Breast epithelium (tissue), 4 donors: ENCODE measurements at regions not wholly inside any gene's neighbourhood (a gene's known extent, or its start where the extent isn't known, plus 50 kb on each side); places are given as distances from the start of the nearest gene placed in this dataset.

Experiments used
- DNase-seq, 2 donors: peaks; one replicate each; pipeline ENCODE4 v3.0.0-alpha.2; 2019; ENCODE audit warnings: low spot score in 2 of 2
- H3K27ac ChIP-seq, 2 donors: fragments of 200-600 bp; sonication (generic) in 1 of 2; one replicate each; pipeline ENCODE4 v1.5.1; 2016 to 2019; ENCODE audit warnings: mild to moderate bottlenecking in 1 of 2
- H3K27me3 ChIP-seq, 2 donors: fragments of 200-600 bp; sonication (generic) in 1 of 2; one replicate each; pipeline versions ENCODE4 v1.5.1 to v1.6.0; 2017 to 2019; ENCODE audit warnings: control low read depth in 1 of 2, mild to moderate bottlenecking in 1 of 2
- H3K36me3 ChIP-seq: fragments of 200-600 bp; one replicate; pipeline ENCODE4 v1.5.1; 2019
- H3K4me1 ChIP-seq, 2 donors: fragments of 200-600 bp; sonication (generic); one replicate each; pipeline ENCODE4 v1.5.1; 2016 to 2019; ENCODE audit warnings: control low read depth in 1 of 2
- H3K4me3 ChIP-seq, 3 donors: fragments of 200-600 bp; sonication (generic); 1 replicate in 2 of 3; 2 replicates in 1 of 3; pipeline ENCODE4 v1.5.1; 2016 to 2019; ENCODE audit warnings: mild to moderate bottlenecking in 3 of 3, moderate library complexity in 2 of 3
- H3K9me3 ChIP-seq, 2 donors: fragments of 200-600 bp; sonication (generic) in 1 of 2; one replicate each; pipeline ENCODE4 v1.5.1; 2016 to 2019; ENCODE audit warnings: control low read depth in 1 of 2
- POLR2A ChIP-seq: fragments of 450-650 bp; IDR thresholded peaks from one replicate; pipeline ENCODE4 v1.6.1; 2016; ENCODE audit warnings: antibody characterized with exemption, mild to moderate bottlenecking, moderate library complexity
- POLR2AphosphoS5 ChIP-seq, 3 donors: sonication (generic); formaldehyde crosslinking; IDR thresholded peaks; one replicate each; pipeline ENCODE4 v1.6.1; 2017; ENCODE audit warnings: antibody characterized with exemption in 3 of 3
- intact Hi-C: fragments of 100-400 bp; cut with DNase I; formaldehyde crosslinking; loops from one replicate; pipeline ENCODE4 v1.15.1; 2023; ENCODE audit warnings: low total_unique reads
- TF ChIP-seq, protein P1 (sequence below), 3 donors: fragments of 450-650 bp; IDR thresholded peaks; one replicate each; pipeline ENCODE4 v1.5.1; 2016 to 2017; ENCODE audit warnings: antibody characterized with exemption in 3 of 3, mild to moderate bottlenecking in 3 of 3, moderate library complexity in 3 of 3

DNA sequence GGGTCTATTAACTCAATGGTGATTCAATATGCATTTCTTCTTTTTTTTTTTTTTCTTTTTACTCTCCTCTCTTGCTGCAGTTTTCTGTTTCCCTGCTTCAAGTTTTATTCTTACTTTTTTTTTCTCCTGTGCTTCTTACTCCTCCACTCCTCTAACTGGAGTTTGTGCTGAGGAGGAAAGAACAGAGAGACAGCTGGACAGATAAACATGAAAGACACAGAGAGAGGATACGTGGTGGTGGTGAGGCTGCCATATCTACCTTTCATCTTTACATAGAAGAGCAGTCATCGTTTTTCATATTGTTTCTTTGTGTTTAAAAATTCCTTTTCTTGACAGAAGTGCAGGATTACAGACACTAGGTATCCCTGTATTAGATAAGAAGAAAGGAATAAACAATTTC is 262.8 kb downstream of the OTOL1 start:
- Histone ChIP-seq H3K36me3 (no peaks in the 10 kb centered on the region), H3K4me1 (no peaks in the 10 kb centered on the region), H3K4me3 (no peak overlapping the region), H3K9me3 (no peaks in the 10 kb centered on the region), H3K27me3 (no peaks in the 10 kb centered on the region), H3K27ac (no peak overlapping the region)
- TF ChIP-seq POLR2AphosphoS5 (IDR thresholded peaks at IDR 0.05) (no peak), POLR2A (no peak)
- DNase-seq, result no peak
- intact Hi-C loops, result no loop called here

DNA sequence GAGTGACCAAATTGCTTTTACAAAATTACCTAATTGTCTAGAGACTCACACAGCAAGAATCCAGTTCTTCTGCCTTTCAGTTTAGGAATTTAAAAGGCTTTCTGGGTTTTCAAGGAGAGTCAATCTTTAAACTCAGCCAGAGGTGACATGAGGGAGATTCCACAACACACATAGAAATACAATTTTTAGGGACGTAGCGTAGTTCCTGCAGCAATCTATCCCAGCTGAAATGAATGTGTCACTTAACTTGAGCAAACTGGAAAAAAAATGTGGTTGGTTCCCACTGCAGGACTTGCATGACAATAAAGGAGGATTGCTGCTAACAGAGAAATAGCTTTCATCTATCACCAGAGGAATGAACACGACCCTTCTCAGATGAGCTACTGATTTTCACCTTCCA is 269.7 kb downstream of the OTOL1 start:
- DNase-seq, result no peak
- Histone ChIP-seq H3K4me1 (no peaks in the 10 kb centered on the region), H3K36me3 (no peaks in the 10 kb centered on the region), H3K27me3 (no peaks in the 10 kb centered on the region), H3K27ac (no peak overlapping the region), H3K9me3 (no peaks in the 10 kb centered on the region), H3K4me3 (no peak overlapping the region)
- intact Hi-C loops, result no loop called here
- TF ChIP-seq POLR2AphosphoS5 (IDR thresholded peaks at IDR 0.05) (no peak), POLR2A (no peak)
- TF ChIP-seq, protein P1, sequence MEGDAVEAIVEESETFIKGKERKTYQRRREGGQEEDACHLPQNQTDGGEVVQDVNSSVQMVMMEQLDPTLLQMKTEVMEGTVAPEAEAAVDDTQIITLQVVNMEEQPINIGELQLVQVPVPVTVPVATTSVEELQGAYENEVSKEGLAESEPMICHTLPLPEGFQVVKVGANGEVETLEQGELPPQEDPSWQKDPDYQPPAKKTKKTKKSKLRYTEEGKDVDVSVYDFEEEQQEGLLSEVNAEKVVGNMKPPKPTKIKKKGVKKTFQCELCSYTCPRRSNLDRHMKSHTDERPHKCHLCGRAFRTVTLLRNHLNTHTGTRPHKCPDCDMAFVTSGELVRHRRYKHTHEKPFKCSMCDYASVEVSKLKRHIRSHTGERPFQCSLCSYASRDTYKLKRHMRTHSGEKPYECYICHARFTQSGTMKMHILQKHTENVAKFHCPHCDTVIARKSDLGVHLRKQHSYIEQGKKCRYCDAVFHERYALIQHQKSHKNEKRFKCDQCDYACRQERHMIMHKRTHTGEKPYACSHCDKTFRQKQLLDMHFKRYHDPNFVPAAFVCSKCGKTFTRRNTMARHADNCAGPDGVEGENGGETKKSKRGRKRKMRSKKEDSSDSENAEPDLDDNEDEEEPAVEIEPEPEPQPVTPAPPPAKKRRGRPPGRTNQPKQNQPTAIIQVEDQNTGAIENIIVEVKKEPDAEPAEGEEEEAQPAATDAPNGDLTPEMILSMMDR (IDR thresholded peaks at IDR 0.05), result no peak

DNA sequence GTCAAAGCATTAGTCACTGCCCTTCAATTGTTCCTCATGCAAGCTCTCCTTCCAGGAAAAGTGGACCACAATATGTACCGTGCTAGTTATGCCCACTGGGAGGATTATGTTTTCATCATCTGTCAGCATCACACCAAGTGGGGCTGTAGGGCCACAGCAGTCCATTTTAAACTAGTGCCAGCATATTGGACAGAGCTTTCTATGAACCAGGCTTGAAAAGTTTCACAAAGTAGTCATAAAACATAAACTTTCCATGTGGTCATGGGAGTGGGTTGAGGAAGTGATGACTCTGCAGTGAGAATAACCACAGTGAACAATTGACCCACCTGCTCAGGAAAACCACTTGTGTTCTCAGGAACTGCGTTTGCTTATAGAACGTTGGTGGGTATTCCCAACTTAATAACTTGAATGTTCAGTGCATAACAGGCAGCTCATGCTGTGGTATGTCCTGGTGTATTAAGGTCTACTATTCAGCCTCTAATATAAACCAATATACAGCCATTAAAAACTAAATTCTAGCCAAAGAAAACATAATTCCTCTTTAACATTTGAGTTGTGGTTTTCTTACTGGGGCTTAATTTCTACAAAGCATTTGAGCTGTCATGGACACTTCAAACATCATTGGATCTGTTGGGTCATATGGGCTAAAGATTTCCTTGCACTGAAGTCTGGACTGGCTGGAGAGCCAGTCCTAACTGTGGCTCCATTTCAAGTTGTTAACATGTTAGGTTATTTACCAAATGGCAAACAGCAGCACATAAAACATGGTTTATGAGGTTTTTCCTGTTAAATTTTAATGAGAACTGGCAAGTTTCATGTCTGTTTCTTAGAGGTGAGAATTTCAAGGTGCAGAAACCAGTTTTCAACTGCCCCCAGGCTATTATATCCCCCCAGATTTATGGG is 274.1 kb downstream of the OTOL1 start:
- intact Hi-C loops, result no loop called here
- no peaks in the 10 kb centered on the region for H3K4me1 ChIP-seq
- no peak for DNase-seq
- no peaks in the 10 kb centered on the region for H3K27me3 ChIP-seq
- H3K27ac ChIP-seq, result no peak overlapping the region
- no peak overlapping the region for H3K4me3 ChIP-seq
- TF ChIP-seq POLR2A (no peak), POLR2AphosphoS5 (IDR thresholded peaks at IDR 0.05) (no peak)
- TF ChIP-seq, protein P1 (IDR thresholded peaks at IDR 0.05), result no peak
- no peaks in the 10 kb centered on the region for H3K36me3 ChIP-seq
- H3K9me3 ChIP-seq, result no peaks in the 10 kb centered on the region

DNA sequence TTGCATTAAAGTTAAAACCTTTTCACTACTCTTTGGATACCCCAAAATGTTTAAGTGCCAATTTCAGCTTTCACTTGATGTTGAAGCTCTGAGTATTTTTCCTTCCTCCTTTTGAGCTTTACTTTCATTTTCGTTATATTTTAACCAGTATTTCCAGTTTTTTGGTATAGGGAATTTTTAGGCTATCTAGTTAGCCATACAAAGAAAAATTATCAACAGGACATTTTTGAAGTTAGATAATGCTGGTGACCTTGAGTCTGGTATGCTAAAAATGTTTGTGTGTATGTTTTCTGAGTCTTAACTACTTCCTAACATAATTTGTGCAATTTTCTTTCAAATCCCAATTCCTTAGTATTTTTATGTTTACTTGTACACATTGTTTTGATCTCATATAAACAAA is 284.8 kb downstream of the OTOL1 start:
- H3K36me3 ChIP-seq, result no peaks in the 10 kb centered on the region
- no peak overlapping the region for H3K27ac ChIP-seq
- intact Hi-C loops, result no loop called here

DNA sequence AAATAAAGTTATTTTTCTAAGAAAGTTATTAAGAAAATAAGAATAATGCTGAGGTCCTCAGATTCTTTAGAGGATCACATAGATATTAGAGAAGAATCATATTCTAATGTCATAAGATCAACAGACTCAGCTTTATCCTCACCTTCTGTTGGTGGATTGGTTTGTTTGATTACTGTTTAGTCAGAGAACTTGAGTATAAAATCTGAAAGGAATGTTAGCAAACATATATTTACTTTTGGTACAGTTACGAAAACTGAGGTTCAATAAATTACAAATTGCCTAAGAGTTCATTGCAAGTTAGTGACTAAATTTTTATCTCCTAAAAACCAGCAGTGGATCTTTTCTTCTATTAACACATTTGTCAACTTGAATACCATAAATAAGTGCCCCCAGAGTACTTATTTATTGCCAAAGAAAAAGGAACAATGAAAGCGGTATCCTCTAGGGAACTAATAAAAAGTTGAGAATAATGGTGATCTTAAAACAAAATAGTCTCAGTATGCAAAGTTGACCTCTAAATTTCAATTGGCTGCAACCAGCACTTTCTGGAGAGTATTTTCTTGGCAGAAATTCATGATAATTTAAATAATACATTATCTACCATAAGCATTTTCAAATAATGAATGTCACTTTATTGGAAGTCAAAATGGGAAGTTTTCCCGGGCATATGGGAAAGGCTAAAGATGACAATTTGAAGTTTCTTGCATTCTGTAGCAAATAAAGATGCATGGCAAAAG is 296.8 kb downstream of the OTOL1 start:
- no peaks in the 10 kb centered on the region for H3K9me3 ChIP-seq
- intact Hi-C loops, result no loop called here

More for the DNA sequence above, 284.8 kb downstream of the OTOL1 start:
- Histone ChIP-seq H3K4me1 (no peaks in the 10 kb centered on the region), H3K27me3 (no peaks in the 10 kb centered on the region), H3K4me3 (no peak overlapping the region), H3K9me3 (peaks cover 0 to under 1% of the 10 kb centered on the region in 2 donors)
- TF ChIP-seq POLR2A (no peak), POLR2AphosphoS5 (IDR thresholded peaks at IDR 0.05) (no peak)
- TF ChIP-seq, protein P1 (IDR thresholded peaks at IDR 0.05), result no peak
- DNase-seq, result no peak

More for the DNA sequence above, 296.8 kb downstream of the OTOL1 start:
- TF ChIP-seq, protein P1 (IDR thresholded peaks at IDR 0.05), result no peak
- TF ChIP-seq POLR2A, result no peak
- TF ChIP-seq POLR2AphosphoS5 (IDR thresholded peaks at IDR 0.05), result no peak
- no peak for DNase-seq
- H3K4me1 ChIP-seq, result no peaks in the 10 kb centered on the region
- H3K4me3 ChIP-seq, result no peak overlapping the region
- H3K36me3 ChIP-seq, result no peaks in the 10 kb centered on the region
- no peaks in the 10 kb centered on the region for H3K27me3 ChIP-seq
- no peak overlapping the region for H3K27ac ChIP-seq
